Activated B cell treated with CpG ODN at 0.5 μM for 24 hours (primary cell): ENCODE measurements at regions not wholly inside any gene's neighbourhood (a gene's known extent, or its start where the extent isn't known, plus 50 kb on each side); places are given as distances from the start of the nearest gene placed in this dataset.

Source experiments
- ATAC-seq: fragments of 200-7000 bp; cut with Tn5 transposase; one replicate; pipeline ENCODE4 v1.10.0; 2021; ENCODE audit warnings: low read depth, mild to moderate bottlenecking, moderate library complexity
- CTCF ChIA-PET: fragments of 350-600 bp; sonication (Branson Sonifier 250); formaldehyde crosslinking; loops from one replicate; lab custom pipeline; 2021; ENCODE audit warnings: antibody characterized with exemption; lab: Charles Lee
- POLR2A ChIA-PET: fragments of 350-600 bp; sonication (Branson Sonifier 250); formaldehyde crosslinking; loops from one replicate; lab custom pipeline; 2021; ENCODE audit warnings: antibody characterized with exemption; lab: Charles Lee
- DNase-seq: peaks from one replicate; pipeline ENCODE4 v3.0.0; 2022
- H3K27ac Mint-ChIP-seq: one replicate; pipeline ENCODE4 v1.8.0; 2020; ENCODE audit warnings: mixed read lengths
- H3K27me3 Mint-ChIP-seq: one replicate; pipeline ENCODE4 v1.8.0; 2021; ENCODE audit warnings: mixed read lengths
- H3K36me3 Mint-ChIP-seq: one replicate; pipeline ENCODE4 v1.8.0; 2021; ENCODE audit warnings: low read depth, mixed read lengths
- H3K4me1 Mint-ChIP-seq: one replicate; pipeline ENCODE4 v1.8.0; 2021; ENCODE audit warnings: mixed read lengths
- H3K4me3 Mint-ChIP-seq: one replicate; pipeline ENCODE4 v1.8.0; 2020; ENCODE audit warnings: mild to moderate bottlenecking, mixed read lengths
- H3K9me3 Mint-ChIP-seq: one replicate; pipeline ENCODE4 v1.8.0; 2020; ENCODE audit warnings: mixed read lengths
- intact Hi-C: fragments of 100-400 bp; cut with micrococcal nuclease; formaldehyde crosslinking; loops from one replicate; pipeline ENCODE4 v1.15.1; 2024
- TF ChIP-seq, protein P1 (sequence below): fragments of 200-600 bp; IDR thresholded peaks from one replicate; pipeline ENCODE4 v1.8.0; 2022; ENCODE audit warnings: antibody characterized with exemption, mild to moderate bottlenecking

DNA sequence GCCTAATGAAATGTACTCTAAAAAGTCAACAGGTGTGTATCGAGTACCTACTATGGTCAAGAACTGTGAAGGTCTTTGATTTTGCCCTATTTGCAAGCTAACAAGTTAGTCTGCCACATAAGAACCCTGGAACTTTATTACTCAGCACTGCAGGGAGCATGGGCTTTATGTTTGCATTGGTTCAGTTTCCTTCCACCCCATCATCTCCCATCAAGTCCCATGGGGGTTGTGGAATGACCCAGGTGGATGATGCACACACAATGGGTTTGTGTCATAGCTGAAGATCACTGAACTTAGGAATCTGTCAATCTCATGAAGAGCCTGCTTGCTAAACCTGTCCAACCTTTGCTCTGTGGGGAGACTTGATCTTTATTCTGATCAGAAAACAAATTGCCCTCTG, 265.5 kb downstream of the RPRM start:
- TF ChIP-seq, protein P1, sequence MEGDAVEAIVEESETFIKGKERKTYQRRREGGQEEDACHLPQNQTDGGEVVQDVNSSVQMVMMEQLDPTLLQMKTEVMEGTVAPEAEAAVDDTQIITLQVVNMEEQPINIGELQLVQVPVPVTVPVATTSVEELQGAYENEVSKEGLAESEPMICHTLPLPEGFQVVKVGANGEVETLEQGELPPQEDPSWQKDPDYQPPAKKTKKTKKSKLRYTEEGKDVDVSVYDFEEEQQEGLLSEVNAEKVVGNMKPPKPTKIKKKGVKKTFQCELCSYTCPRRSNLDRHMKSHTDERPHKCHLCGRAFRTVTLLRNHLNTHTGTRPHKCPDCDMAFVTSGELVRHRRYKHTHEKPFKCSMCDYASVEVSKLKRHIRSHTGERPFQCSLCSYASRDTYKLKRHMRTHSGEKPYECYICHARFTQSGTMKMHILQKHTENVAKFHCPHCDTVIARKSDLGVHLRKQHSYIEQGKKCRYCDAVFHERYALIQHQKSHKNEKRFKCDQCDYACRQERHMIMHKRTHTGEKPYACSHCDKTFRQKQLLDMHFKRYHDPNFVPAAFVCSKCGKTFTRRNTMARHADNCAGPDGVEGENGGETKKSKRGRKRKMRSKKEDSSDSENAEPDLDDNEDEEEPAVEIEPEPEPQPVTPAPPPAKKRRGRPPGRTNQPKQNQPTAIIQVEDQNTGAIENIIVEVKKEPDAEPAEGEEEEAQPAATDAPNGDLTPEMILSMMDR, result no peak
- Mint-ChIP-seq H3K27me3 (no peaks in the 10 kb centered on the region), H3K9me3 (no peaks in the 10 kb centered on the region), H3K4me3 (no peak overlapping the region), H3K27ac (no peak overlapping the region), H3K36me3 (no peaks in the 10 kb centered on the region), H3K4me1 (no peaks in the 10 kb centered on the region)
- ChIA-PET POLR2A (no interaction called here), CTCF (no interaction called here)
- no peak for ATAC-seq
- intact Hi-C loops, result no loop called here
- no peak for DNase-seq

DNA sequence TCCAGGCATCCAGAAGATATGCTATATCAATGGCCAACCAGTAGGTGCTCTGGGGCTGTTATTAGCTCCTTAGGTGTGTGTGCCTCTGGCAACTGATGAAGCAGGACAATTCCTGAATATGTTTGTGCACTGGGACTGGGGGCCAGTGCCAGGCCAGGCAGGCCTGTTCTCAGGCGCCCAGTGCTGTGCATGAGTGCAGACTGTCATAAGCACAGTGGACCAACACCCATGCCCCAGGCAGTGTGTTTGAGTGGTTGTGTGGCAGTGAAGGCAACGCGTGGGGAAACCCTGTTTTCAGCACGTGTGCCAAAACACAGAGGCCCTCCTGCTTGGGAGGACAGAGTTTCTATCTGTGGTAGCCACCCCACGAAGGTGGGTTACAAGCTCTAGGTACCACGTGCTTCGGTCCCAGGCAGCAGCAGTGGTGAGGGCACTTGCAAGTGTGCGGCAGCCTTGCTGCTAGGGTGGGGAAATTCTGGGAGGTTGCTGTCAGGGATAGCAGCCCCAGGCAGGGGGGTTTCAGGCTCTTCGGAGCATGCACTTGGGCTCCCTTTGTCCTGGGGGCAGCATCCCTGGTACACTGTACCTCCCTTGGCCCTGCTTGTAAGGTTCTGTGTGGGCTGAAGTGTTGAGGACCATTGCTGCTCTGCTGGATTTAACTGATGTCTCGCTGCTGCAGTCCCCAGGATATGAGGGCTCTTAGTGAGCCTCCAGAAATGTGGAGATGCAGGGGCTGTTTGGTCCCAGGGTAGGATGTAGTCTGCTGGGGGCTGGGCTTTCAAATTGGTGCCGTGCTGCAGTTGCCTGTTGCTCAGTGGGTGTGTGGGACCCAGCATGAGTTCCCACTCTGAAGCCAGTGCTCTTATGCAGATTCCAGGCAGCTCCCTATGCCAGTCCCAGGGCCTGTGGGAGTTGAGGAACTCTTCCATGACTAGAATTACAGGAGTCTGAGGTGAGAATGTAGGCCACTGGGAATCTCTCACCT, 280.9 kb downstream of the RPRM start:
- no peak overlapping the region for H3K4me3 Mint-ChIP-seq
- H3K9me3 Mint-ChIP-seq, result peaks cover 13% of the 10 kb centered on the region
- intact Hi-C loops, result no loop called here
- H3K4me1 Mint-ChIP-seq, result no peaks in the 10 kb centered on the region
- ChIA-PET CTCF (no interaction called here), POLR2A (no interaction called here)
- no peaks in the 10 kb centered on the region for H3K36me3 Mint-ChIP-seq
- TF ChIP-seq, protein P1, result no peak
- H3K27ac Mint-ChIP-seq, result no peak overlapping the region
- DNase-seq (no peak), ATAC-seq (no peak)
- no peaks in the 10 kb centered on the region for H3K27me3 Mint-ChIP-seq

DNA sequence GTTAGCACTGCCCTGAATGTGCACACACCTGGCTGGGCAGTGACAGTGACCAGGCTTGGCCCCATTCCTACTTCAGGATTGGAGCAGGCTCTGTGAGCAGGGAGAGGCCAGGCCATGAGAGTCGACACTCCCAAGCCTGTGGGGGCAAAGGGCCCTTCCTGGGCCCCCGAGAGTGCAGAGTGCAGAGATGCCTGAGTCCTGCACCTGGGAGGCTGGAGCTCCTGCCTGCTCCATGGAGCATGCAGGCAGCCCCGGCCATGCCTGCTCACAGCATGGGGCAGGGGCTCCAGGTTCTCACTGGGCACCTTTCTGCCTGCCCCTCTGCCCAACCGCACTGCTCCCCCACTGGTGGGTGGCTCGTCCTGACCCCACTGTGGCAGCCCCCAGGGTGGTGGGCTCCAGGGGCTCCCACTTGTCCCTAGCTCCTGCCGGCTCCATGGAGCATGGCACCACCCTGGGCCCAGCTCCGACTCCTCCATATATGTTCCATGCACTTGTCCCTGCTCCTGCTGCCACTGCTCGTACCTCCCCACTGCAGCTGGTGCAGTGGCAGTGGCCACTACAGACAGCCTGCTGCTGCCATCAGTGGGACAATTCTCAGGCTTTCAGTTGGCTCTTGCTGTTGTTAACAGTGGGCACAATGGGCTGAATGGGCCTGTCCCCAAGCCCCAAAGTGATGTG, 282.0 kb downstream of the RPRM start:
- intact Hi-C loops, result no loop called here
- peaks cover 11% of the 10 kb centered on the region for H3K9me3 Mint-ChIP-seq
- DNase-seq, result no peak
- no peaks in the 10 kb centered on the region for H3K4me1 Mint-ChIP-seq
- ATAC-seq, result no peak
- no peak overlapping the region for H3K4me3 Mint-ChIP-seq
- H3K36me3 Mint-ChIP-seq, result no peaks in the 10 kb centered on the region
- ChIA-PET POLR2A (no interaction called here), CTCF (no interaction called here)
- H3K27ac Mint-ChIP-seq, result no peak overlapping the region
- no peaks in the 10 kb centered on the region for H3K27me3 Mint-ChIP-seq
- TF ChIP-seq, protein P1, result no peak

DNA sequence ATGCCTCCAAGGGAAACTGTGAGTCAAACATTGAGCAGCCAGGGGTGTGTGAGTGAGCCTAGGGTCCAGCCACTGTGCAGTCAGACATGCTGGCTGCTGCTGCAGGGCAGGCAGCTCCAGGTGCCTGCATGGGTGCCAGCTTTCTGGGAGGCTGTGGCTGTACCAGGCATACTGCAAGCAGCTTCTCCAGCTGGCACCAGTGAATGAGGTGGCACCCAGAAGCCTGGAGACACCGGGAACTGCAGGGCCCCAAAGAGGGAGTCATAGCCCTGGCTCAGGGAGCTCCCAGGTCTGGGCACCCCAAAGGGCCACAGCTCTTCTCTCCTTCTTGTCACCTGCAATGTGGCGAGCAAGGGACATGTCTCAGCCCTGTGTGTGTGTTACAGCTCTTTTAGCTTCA, 283.2 kb downstream of the RPRM start:
- H3K36me3 Mint-ChIP-seq, result no peaks in the 10 kb centered on the region
- peaks cover 11% of the 10 kb centered on the region for H3K9me3 Mint-ChIP-seq
- no peak overlapping the region for H3K4me3 Mint-ChIP-seq
- H3K4me1 Mint-ChIP-seq, result no peaks in the 10 kb centered on the region
- TF ChIP-seq, protein P1, result no peak
- intact Hi-C loops, result no loop called here
- H3K27me3 Mint-ChIP-seq, result no peaks in the 10 kb centered on the region
- DNase-seq (no peak), ATAC-seq (no peak)
- no peak overlapping the region for H3K27ac Mint-ChIP-seq
- CTCF ChIA-PET, result no interaction called here
- POLR2A ChIA-PET, result no interaction called here
